ENCODE measurements at regions not wholly inside any gene's neighbourhood (a gene's known extent, or its start where the extent isn't known, plus 50 kb on each side); places are given as distances from the start of the nearest gene placed in this dataset.

- TF ChIP-seq EP300 (IDR thresholded peaks at IDR 0.05), result no peak
- no peak for TF ChIP-seq CTCF (IDR thresholded peaks at IDR 0.05)
- TF ChIP-seq POLR2A (IDR thresholded peaks at IDR 0.05), result no peak
These were observed 318.6 kb upstream of the KLF6 start for GRCh38 chr10:4103603-4104002.
